ENCODE measurements at regions not wholly inside any gene's neighbourhood (a gene's known extent, or its start where the extent isn't known, plus 50 kb on each side); places are given as distances from the start of the nearest gene placed in this dataset.

DNA sequence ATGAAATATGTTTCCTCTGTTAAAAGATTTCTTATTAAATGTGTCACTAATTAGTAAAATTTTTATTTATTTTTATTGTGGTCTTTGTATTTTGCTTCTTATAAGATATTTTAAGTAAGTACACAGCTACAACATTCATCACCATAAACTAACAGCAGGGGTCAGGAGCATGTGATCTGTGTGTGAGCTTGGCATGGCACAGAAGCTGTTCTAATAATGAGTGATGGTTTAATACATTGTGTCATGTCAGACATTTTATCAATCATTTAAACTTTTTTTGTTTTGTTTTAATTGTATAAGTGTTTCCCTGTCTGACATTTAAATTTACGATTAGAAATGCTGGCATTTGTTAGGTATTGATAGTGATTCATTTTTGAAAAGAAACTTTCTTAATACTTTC, 585.4 kb downstream of the DSC3 start:
- H3K36me3 Mint-ChIP-seq (ENCODE audit: low read depth): no peaks in the 10 kb centered on the region
- TF ChIP-seq, protein P1, sequence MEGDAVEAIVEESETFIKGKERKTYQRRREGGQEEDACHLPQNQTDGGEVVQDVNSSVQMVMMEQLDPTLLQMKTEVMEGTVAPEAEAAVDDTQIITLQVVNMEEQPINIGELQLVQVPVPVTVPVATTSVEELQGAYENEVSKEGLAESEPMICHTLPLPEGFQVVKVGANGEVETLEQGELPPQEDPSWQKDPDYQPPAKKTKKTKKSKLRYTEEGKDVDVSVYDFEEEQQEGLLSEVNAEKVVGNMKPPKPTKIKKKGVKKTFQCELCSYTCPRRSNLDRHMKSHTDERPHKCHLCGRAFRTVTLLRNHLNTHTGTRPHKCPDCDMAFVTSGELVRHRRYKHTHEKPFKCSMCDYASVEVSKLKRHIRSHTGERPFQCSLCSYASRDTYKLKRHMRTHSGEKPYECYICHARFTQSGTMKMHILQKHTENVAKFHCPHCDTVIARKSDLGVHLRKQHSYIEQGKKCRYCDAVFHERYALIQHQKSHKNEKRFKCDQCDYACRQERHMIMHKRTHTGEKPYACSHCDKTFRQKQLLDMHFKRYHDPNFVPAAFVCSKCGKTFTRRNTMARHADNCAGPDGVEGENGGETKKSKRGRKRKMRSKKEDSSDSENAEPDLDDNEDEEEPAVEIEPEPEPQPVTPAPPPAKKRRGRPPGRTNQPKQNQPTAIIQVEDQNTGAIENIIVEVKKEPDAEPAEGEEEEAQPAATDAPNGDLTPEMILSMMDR (IDR thresholded peaks at IDR 0.05): no peak
- H3K27ac Mint-ChIP-seq: no peak overlapping the region
- no peaks in the 10 kb centered on the region for H3K4me1 Mint-ChIP-seq (ENCODE audit: low read depth)
- H3K9me3 Mint-ChIP-seq: peaks cover 13% of the 10 kb centered on the region; the same call in 1 of the 2 replicates
- H3K4me3 Mint-ChIP-seq: no peak overlapping the region
- no peak for DNase-seq
- H3K27me3 Mint-ChIP-seq (ENCODE audit: insufficient read depth): no peaks in the 10 kb centered on the region

DNA sequence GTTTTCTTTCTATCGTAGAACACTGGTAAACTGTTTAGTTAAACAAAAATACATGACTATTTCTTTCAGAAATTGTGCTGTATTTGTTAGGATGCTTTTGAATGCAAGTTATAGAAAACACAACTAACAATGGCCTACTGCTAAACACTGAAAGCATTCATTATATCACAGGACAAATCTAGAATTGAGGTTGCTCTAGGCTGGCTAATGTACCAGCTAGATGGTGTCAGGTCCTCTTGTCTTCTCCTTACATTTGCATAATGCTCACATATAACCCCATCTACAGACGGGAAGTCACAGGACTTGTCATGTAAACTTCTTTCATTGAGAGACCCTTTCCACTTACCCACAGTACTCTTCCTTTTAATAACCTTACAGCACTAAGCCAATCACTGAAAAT, 586.8 kb downstream of the DSC3 start:
- TF ChIP-seq, protein P1 (IDR thresholded peaks at IDR 0.05): no peak
- H3K36me3 Mint-ChIP-seq (ENCODE audit: low read depth): no peaks in the 10 kb centered on the region
- no peaks in the 10 kb centered on the region for H3K4me1 Mint-ChIP-seq (ENCODE audit: low read depth)
- no peaks in the 10 kb centered on the region for H3K27me3 Mint-ChIP-seq (ENCODE audit: insufficient read depth)
- H3K9me3 Mint-ChIP-seq: peaks cover 13% of the 10 kb centered on the region
- H3K4me3 Mint-ChIP-seq: no peak overlapping the region
- no peak for DNase-seq
- no peak overlapping the region for H3K27ac Mint-ChIP-seq

GRCh38 chr18:30454920-30455319, 587.6 kb downstream of the DSC3 start:
- Mint-ChIP-seq H3K27ac (no peak overlapping the region), H3K4me1 (ENCODE audit: low read depth) (no peaks in the 10 kb centered on the region), H3K27me3 (ENCODE audit: insufficient read depth) (no peaks in the 10 kb centered on the region), H3K36me3 (ENCODE audit: low read depth) (no peaks in the 10 kb centered on the region), H3K9me3 (peaks cover 11% of the 10 kb centered on the region), H3K4me3 (no peak overlapping the region)
- no peak for DNase-seq
- TF ChIP-seq, protein P1 (IDR thresholded peaks at IDR 0.05): no peak

DNA sequence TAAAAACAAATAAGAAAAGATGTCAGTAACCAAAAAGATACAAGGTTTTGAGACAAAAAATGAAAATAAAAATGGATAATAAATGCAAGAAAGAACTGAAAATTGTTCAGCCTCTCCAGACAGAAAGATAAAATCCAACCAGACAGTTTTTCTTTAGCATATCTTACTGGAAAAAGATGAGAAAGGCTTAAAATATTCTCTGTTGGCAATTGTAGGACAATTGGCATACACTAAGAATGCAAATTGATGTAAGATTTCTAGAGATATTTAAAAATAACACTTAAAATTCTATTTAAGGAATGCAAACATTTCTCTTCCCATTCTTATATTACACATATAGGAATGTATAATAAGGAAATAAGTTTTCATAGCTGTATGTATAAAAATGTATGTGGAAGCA, 590.6 kb downstream of the DSC3 start:
- Mint-ChIP-seq H3K36me3 (ENCODE audit: low read depth) (no peaks in the 10 kb centered on the region), H3K4me3 (no peak overlapping the region), H3K4me1 (ENCODE audit: low read depth) (no peaks in the 10 kb centered on the region), H3K27ac (no peak overlapping the region), H3K9me3 (no peaks in the 10 kb centered on the region; the same call in none of the 2 replicates), H3K27me3 (ENCODE audit: insufficient read depth) (no peaks in the 10 kb centered on the region)
- DNase-seq: no peak
- TF ChIP-seq, protein P1 (IDR thresholded peaks at IDR 0.05): no peak

DNA sequence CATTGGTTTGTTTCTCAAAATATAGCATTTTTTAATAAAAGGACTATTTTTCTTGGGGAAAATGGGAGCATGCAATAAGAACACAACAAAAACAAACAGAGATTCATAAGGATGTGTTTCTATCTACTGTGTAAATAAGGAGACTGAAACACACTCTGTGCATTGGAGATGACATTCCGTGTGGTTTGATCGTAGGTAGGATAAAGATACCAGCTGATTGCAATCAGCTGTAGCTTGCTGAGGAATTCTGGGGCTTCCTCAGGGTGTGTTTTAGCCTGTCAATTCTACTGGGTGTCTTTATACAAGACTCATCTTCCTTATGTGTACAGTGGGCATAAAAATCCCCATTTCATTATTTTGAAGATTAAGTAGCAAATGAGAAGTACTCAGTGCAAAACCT, 591.6 kb downstream of the DSC3 start:
- DNase-seq: no peak
- TF ChIP-seq, protein P1 (IDR thresholded peaks at IDR 0.05): no peak
- no peaks in the 10 kb centered on the region for H3K36me3 Mint-ChIP-seq (ENCODE audit: low read depth)

GRCh38 chr18:30446605-30447004, 595.9 kb downstream of the DSC3 start:
- H3K4me1 Mint-ChIP-seq (ENCODE audit: low read depth): no peaks in the 10 kb centered on the region
- peaks cover 23% of the 10 kb centered on the region for H3K9me3 Mint-ChIP-seq
- H3K27me3 Mint-ChIP-seq (ENCODE audit: insufficient read depth): no peaks in the 10 kb centered on the region
- TF ChIP-seq, protein P1 (IDR thresholded peaks at IDR 0.05): no peak
- no peak overlapping the region for H3K27ac Mint-ChIP-seq
- H3K36me3 Mint-ChIP-seq (ENCODE audit: low read depth): no peaks in the 10 kb centered on the region
- DNase-seq: no peak
- no peak overlapping the region for H3K4me3 Mint-ChIP-seq

More for the DNA sequence above, 591.6 kb downstream of the DSC3 start:
- Mint-ChIP-seq H3K27me3 (ENCODE audit: insufficient read depth) (no peaks in the 10 kb centered on the region), H3K4me1 (ENCODE audit: low read depth) (no peaks in the 10 kb centered on the region), H3K4me3 (no peak overlapping the region), H3K9me3 (no peaks in the 10 kb centered on the region; the same call in none of the 2 replicates), H3K27ac (no peak overlapping the region)

Data from HFFc6 (cell line).